Gastroesophageal sphincter (tissue), 3 donors: ENCODE measurements at regions not wholly inside any gene's neighbourhood (a gene's known extent, or its start where the extent isn't known, plus 50 kb on each side); places are given as distances from the start of the nearest gene placed in this dataset.
"Not testable (repeated sequence)": the region's sequence is repeated elsewhere in the genome, so short reads cannot be mapped to it uniquely, and the experiment has no call there.

Source experiments
- CTCF ChIP-seq, 4 experiments: fragments of 200-600 bp in 2 of 4; fragments of 450-650 bp in 2 of 4; sonication (generic) in 1 of 4; IDR thresholded peaks; one replicate each; pipeline ENCODE4 v1.5.1; 2017 to 2019; ENCODE audit warnings: antibody characterized with exemption in 4 of 4, mild to moderate bottlenecking in 2 of 4, moderate library complexity in 2 of 4
- EP300 ChIP-seq: sonication (generic); formaldehyde crosslinking; IDR thresholded peaks from one replicate; pipeline ENCODE4 v1.6.1; 2017; ENCODE audit warnings: antibody characterized with exemption, mild to moderate bottlenecking
- POLR2A ChIP-seq, 2 donors: fragments of 450-650 bp; IDR thresholded peaks; one replicate each; pipeline ENCODE4 v1.6.1; 2017; ENCODE audit warnings: antibody characterized with exemption in 2 of 2, mild to moderate bottlenecking in 2 of 2, moderate library complexity in 1 of 2
- POLR2AphosphoS5 ChIP-seq: sonication (generic); formaldehyde crosslinking; IDR thresholded peaks from one replicate; pipeline ENCODE4 v1.6.1; 2017; ENCODE audit warnings: antibody characterized with exemption

GRCh38 chr6:27132282-27132531 is 115.3 kb upstream of the PRSS16 start:
- not testable (repeated sequence) for TF ChIP-seq CTCF (IDR thresholded peaks at IDR 0.05); POLR2A (IDR thresholded peaks at IDR 0.05); POLR2AphosphoS5; EP300
